ENCODE measurements at regions not wholly inside any gene's neighbourhood (a gene's known extent, or its start where the extent isn't known, plus 50 kb on each side); places are given as distances from the start of the nearest gene placed in this dataset.

DNA sequence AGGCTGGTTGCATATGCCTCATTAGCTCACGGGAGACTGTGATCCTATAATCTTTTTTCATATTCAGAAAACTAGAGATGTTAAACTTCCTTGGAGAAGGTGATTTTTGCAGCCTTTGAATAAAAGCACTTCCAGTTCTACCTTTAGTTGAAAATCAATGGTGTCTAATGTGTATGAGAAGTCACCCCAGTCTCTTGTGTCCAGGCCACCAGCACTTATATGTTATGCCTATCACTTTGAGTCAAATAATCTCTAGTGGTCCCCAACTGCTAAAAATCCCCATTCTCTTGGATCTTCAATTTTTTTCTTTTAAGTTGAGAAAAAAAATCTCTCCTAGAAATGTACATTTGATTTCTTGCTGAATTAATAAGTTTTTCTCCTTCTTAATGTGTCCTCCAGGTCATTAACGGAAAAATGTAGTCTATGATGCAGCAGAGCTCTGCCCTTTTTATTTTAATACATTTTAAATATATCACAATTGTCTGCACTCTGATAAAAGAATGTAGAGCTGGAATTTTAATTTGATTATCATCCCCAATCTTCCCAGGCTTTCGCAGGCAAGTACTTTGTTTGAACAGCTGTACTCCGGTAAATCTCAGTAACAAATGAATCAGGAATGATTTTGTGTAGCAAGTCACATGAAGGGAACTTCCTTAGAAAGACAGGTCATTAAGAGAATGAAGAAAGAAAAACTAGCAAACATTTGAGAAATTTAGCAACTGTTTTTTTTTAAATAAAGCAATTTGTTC is 147.0 kb downstream of the SOX4 start:
- no peaks in the 10 kb centered on the region for H3K27me3 ChIP-seq
- no peak overlapping the region for H3K9ac ChIP-seq
- H3K36me3 ChIP-seq: no peaks in the 10 kb centered on the region
- TF ChIP-seq Cebpa-rat (IDR thresholded peaks at IDR 0.05): no peak
- H3K4me3 ChIP-seq: no peak overlapping the region
- H3K27ac ChIP-seq: no peak overlapping the region
- H4K20me1 ChIP-seq: no peaks in the 10 kb centered on the region
- H3K9me3 ChIP-seq: no peaks in the 10 kb centered on the region
- H3K4me1 ChIP-seq: 0 out of 2 replicates have a peak, but pooled peaks cover 10% of the 10 kb centered on the region
- no peak overlapping the region for H3K4me2 ChIP-seq

DNA sequence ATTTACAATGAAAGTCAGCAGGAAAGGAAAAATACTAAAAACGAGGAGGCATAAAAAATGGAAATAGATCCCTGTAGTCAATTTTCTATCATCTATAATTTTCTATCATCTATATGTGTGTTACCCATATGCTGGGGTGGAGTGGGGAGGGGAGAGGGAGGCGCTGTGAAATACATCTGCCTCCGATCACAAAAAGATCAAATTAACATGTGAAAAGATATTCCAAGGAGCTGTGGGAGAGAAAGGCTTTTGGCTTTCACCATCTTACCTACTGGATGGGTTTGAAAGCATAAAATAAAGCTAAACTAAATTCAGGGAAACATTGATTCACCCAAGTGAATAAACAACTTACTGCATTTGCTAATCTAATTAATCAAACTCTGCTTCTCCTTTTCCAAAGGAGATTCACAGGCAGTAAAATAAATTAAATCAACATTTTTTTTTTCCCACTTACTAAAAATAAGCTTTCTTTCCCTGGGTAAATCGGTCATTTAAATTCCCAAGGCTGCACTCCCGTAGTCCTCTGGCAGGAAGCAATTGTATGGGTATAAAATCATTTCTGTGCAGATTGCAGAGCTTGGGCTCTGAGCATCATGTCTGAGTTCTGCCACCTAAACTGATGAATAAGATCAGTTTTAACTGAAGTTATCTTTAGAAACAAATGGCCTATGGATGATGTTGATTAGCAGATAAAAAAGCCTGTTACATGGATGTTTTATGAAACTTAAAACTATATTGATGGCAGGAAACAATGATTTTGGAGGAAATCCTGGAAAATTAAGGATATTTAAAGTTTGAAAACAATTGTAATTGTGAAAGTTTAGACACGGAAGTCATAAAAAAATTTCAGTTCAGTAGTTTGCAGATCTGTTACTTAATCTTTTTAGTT is 147.9 kb downstream of the SOX4 start:
- no peaks in the 10 kb centered on the region for H3K36me3 ChIP-seq
- no peaks in the 10 kb centered on the region for H3K27me3 ChIP-seq
- no peak for TF ChIP-seq Cebpa-rat (IDR thresholded peaks at IDR 0.05)
- H3K27ac ChIP-seq: no peak overlapping the region
- no peak overlapping the region for H3K9ac ChIP-seq
- no peaks in the 10 kb centered on the region for H4K20me1 ChIP-seq
- no peak overlapping the region for H3K4me3 ChIP-seq
- H3K4me2 ChIP-seq: no peak overlapping the region
- H3K4me1 ChIP-seq: 0 out of 2 replicates have a peak, but pooled peaks cover 10% of the 10 kb centered on the region
- H3K9me3 ChIP-seq: no peaks in the 10 kb centered on the region

DNA sequence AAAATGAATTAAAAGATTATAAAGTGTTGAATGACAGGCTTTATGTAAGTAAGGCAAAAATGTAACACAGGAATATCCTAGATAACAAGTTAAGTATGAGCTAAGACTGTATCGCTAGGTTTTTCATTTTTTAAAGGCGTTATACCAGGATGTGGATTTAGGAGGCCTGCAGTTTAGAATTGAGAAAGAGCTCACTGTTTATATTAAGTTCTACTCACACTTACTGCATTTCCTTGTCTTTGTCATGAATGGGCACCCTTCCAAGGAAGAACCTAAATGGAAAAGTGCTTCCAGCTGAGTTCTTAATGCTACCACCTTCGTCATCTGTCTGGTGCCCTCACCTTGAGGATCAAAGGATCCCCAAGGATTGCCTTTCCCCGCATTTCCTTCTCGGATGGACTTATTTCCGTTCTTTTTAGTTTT is 148.7 kb downstream of the SOX4 start:
- Histone ChIP-seq H3K4me2 (no peak overlapping the region), H3K4me3 (no peak overlapping the region), H3K27ac (no peak overlapping the region), H4K20me1 (no peaks in the 10 kb centered on the region), H3K9ac (no peak overlapping the region), H3K9me3 (no peaks in the 10 kb centered on the region), H3K36me3 (no peaks in the 10 kb centered on the region), H3K27me3 (no peaks in the 10 kb centered on the region), H3K4me1 (0 out of 2 replicates have a peak, but pooled peaks cover 10% of the 10 kb centered on the region)
- TF ChIP-seq Cebpa-rat (IDR thresholded peaks at IDR 0.05): no peak

DNA sequence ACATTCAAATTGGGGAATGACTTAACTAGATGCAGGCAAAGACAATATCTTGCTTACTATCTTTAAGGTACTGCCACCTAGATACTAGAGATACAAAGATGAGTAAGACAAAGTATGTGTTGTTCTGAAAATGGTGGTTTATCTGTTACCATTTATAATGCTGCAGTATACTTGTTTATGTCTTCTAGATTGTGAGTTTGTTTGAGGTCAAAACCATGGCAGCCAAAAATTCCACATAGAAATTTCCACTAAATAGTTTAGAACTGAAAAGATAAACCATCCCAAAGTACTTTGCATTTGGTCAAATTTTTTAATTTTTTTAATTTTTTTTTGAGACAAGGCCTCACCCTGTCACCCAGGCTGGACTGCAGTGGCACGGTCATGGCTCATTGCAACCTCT is 150.8 kb downstream of the SOX4 start:
- Histone ChIP-seq H3K27me3 (no peaks in the 10 kb centered on the region), H3K9me3 (no peaks in the 10 kb centered on the region), H3K4me2 (no peak overlapping the region), H3K9ac (no peak overlapping the region), H3K27ac (no peak overlapping the region), H3K36me3 (no peaks in the 10 kb centered on the region), H4K20me1 (no peaks in the 10 kb centered on the region), H3K4me1 (peaks cover 22% of the 10 kb centered on the region), H3K4me3 (no peak overlapping the region)
- TF ChIP-seq Cebpa-rat (IDR thresholded peaks at IDR 0.05): no peak

DNA sequence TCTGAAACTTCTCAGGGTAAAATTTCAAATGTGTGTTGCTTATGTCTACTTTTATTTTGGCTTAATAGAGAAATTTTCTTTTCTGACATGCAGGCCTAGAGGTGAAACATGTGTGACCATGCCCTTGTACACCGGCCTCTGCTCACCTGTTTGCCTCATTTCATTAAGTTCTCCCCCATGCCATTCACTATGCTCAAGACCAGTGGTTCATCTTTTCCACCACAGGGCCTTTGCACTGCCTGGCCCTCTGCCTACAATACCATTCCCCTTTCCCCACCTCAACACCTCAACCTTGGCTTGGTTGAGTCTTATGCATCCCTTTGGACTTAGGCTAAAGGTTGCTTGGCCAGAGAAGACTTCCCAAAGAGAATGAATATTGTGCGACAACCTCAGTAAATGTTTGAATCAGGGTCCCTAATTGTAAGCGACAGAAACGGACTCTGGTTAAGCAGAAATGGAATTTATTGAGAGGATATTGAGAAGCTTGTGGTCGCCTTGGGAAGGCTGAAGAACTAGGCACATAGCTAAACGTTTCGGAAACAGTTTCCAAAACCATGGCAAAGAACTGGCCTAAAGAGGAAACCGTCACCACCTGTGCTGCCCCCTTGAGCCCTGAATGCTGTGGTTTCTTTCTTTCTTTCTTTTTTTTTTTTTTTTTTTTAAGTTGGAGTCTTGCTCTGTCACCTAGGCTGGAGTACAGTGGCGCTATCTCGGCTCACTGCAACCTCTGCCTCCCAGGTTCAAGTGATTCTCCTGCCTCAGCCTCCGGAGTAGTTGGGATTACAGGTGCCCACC is 152.2 kb downstream of the SOX4 start:
- Histone ChIP-seq H3K27me3 (no peaks in the 10 kb centered on the region), H3K4me1 (peaks cover 36% of the 10 kb centered on the region), H3K4me3 (no peak overlapping the region), H3K9me3 (no peaks in the 10 kb centered on the region), H3K36me3 (no peaks in the 10 kb centered on the region), H3K27ac (no peak overlapping the region), H4K20me1 (no peaks in the 10 kb centered on the region), H3K4me2 (no peak overlapping the region), H3K9ac (no peak overlapping the region)
- TF ChIP-seq Cebpa-rat (IDR thresholded peaks at IDR 0.05): no peak

DNA sequence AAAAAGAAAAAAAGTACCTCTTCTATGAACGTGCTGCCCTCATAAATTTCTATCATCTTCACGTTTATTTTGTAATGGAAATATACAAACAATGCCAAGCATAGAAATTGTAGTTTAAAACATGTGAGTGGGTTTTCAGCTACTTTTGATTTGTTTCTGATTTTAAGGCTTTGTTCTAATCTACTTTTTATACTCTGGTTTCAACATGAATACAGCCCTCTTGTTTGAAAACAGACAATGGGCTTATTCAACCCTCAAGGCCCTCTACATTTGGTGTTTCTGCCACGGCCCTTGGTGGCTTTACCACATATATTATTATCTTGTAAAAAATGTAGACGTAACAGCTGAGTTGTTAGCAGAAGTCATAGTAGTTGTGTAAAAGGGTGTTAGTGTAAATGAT is 153.9 kb downstream of the SOX4 start:
- no peaks in the 10 kb centered on the region for H3K27me3 ChIP-seq
- H3K4me1 ChIP-seq: peaks cover 44% of the 10 kb centered on the region
- no peaks in the 10 kb centered on the region for H3K36me3 ChIP-seq
- H3K9ac ChIP-seq: no peak overlapping the region
- TF ChIP-seq Cebpa-rat (IDR thresholded peaks at IDR 0.05): no peak
- H3K27ac ChIP-seq: no peak overlapping the region
- no peak overlapping the region for H3K4me2 ChIP-seq
- no peaks in the 10 kb centered on the region for H3K9me3 ChIP-seq
- no peaks in the 10 kb centered on the region for H4K20me1 ChIP-seq
- no peak overlapping the region for H3K4me3 ChIP-seq

DNA sequence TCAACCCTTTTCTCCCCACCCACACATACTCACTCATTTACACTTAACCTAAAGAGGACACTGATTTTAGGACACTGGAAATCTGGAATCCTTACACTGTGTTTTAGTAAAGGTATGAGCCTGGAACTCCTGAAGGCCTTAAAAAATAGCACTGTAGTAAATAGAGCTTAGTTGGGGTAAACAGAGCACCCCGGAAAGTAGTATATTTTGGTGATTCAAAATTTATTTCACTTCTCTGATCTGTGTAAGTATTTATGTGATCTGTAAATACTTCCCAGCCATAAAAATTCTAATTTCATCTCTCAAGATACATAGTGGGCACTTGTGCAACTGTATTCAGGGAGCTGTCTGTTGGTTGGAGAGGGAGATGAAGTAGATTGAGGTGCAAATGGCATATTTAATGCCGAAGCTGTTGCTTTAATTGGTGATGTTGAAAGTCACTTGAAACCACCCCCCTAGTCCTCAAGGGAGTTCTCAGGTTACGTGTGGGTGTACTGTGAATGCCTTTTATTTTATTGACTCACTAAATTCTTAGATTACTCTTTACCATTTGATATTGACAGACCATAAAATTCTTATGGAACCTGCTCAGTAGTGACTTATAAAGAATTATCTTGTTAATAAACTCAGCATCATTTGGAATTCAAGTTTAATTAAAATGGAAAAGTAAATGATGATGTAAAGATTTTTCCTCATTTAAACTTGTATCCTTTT is 154.9 kb downstream of the SOX4 start:
- Histone ChIP-seq H3K36me3 (no peaks in the 10 kb centered on the region), H3K9me3 (no peaks in the 10 kb centered on the region), H3K27me3 (no peaks in the 10 kb centered on the region), H4K20me1 (no peaks in the 10 kb centered on the region), H3K27ac (no peak overlapping the region), H3K4me3 (no peak overlapping the region), H3K4me1 (peaks cover 44% of the 10 kb centered on the region), H3K4me2 (peak overlapping the region; percentile 32), H3K9ac (no peak overlapping the region)
- no peak for TF ChIP-seq Cebpa-rat (IDR thresholded peaks at IDR 0.05)

DNA sequence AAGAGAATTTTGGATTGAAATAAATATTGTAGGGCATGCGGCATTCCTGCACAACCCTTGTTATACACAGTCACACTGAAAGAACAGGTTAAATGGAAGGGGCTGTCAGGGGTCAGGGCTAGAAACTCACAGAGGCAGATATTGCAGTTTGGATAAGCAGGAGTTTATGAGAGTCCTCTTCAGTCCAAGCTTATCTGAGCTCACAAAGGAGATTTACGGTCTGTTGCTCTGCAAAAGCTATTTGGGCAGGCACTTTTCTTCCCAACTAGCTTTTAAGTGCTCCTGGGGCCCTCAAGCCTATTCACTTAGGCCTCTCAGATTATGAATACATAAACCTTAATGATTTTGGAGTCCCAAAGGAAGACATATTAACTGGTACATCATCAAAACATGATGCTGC is 156.2 kb downstream of the SOX4 start:
- Histone ChIP-seq H3K9ac (no peak overlapping the region), H3K4me2 (peak overlapping the region; percentile 29), H3K36me3 (no peaks in the 10 kb centered on the region), H4K20me1 (no peaks in the 10 kb centered on the region), H3K27me3 (no peaks in the 10 kb centered on the region), H3K4me1 (peaks cover 51% of the 10 kb centered on the region), H3K27ac (no peak overlapping the region), H3K4me3 (no peak overlapping the region), H3K9me3 (no peaks in the 10 kb centered on the region)
- no peak for TF ChIP-seq Cebpa-rat (IDR thresholded peaks at IDR 0.05)

DNA sequence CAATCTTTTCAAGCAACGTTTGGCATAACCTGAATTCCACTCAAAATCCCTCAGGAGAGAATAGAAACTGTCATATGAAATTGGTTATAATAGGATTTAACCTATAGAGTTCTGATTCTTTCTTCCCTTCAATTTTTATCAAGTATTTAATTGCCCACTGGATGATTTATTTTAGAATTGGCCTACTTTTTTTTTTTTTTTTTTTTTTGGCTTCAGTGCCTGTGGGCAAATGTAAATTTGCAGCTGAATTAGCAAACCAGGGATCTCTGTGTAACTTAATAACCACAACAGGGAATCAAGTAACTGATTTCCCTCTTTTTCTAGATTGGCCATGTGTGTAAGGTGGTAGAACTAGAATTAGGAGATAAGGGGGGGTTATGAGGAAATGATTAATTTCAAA is 157.0 kb downstream of the SOX4 start:
- Histone ChIP-seq H4K20me1 (no peaks in the 10 kb centered on the region), H3K4me1 (peaks cover 51% of the 10 kb centered on the region), H3K27me3 (no peaks in the 10 kb centered on the region), H3K36me3 (no peaks in the 10 kb centered on the region), H3K9ac (no peak overlapping the region), H3K4me3 (no peak overlapping the region), H3K27ac (no peak overlapping the region), H3K9me3 (no peaks in the 10 kb centered on the region), H3K4me2 (no peak overlapping the region)
- no peak for TF ChIP-seq Cebpa-rat (IDR thresholded peaks at IDR 0.05)

Measured in BLaER1 (cell line).